ENCODE measurements at regions not wholly inside any gene's neighbourhood (a gene's known extent, or its start where the extent isn't known, plus 50 kb on each side); places are given as distances from the start of the nearest gene placed in this dataset.

DNA sequence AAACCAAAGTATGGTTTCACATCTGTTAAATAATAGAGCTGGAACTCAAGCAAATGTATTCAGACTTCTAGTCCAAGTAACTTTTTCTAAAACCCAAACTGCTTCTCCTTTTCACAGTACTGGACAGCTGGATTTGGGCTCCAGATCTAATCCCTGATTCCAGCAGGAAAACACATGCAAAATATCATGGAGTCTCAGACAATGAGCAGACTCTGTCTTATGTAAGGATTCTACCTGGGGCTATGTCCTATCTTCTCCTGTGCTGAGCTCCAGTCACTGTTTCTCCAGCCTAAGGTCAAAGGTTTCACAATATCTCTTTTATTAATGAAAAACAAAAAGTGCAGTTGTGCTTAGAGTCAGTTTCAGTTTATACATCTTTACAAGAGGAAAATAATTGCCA, 83.2 kb upstream of the EED start:
- peak overlapping the region; percentile 41 to 82 for H3K27ac ChIP-seq

DNA sequence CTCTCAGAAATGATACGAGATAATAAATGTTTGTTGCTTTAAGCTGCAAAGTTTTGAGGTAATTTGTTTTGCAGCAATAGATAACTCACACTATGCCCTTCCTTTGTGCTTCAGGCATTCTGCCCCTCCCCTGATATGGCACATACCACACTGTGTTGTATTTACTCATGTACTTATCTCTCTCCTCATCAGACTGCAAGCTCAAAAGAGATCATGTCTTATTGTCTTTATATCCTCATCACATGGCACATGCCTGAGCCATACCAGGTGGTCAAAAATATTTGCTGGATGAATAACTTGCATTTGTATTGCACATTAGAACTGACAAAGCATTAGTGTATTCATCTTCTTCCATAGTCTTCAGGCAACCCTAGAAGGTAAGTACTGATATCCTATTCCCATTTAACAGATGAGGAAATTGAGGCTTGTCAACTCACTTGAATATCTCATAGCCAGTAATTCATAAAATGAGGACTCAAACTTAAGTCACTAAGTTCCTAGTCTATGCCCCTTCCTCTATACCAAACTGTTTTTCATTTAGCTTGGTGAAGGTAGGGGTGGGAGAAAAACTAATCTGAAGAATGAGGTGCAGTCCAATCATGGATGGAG, 83.9 kb upstream of the EED start:
- Histone ChIP-seq H3K9me3 (no peaks in the 10 kb centered on the region), H3K27me3 (no peaks in the 10 kb centered on the region), H3K4me3 (no peak overlapping the region), H3K27ac (peak overlapping the region in 1 of 2 donors; percentile 82), H3K36me3 (no peaks in the 10 kb centered on the region), H3K4me1 (peaks cover 9 to 38% of the 10 kb centered on the region in 2 donors)
- ATAC-seq (peak; percentile 19), DNase-seq (no peak)
- intact Hi-C loops (cut with DNase I): no loop called here
- TF ChIP-seq, protein P1, sequence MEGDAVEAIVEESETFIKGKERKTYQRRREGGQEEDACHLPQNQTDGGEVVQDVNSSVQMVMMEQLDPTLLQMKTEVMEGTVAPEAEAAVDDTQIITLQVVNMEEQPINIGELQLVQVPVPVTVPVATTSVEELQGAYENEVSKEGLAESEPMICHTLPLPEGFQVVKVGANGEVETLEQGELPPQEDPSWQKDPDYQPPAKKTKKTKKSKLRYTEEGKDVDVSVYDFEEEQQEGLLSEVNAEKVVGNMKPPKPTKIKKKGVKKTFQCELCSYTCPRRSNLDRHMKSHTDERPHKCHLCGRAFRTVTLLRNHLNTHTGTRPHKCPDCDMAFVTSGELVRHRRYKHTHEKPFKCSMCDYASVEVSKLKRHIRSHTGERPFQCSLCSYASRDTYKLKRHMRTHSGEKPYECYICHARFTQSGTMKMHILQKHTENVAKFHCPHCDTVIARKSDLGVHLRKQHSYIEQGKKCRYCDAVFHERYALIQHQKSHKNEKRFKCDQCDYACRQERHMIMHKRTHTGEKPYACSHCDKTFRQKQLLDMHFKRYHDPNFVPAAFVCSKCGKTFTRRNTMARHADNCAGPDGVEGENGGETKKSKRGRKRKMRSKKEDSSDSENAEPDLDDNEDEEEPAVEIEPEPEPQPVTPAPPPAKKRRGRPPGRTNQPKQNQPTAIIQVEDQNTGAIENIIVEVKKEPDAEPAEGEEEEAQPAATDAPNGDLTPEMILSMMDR (IDR thresholded peaks at IDR 0.05): no peak

More for the DNA sequence above, 83.2 kb upstream of the EED start:
- no peaks in the 10 kb centered on the region for H3K36me3 ChIP-seq
- H3K4me3 ChIP-seq: no peak overlapping the region
- TF ChIP-seq, protein P1 (IDR thresholded peaks at IDR 0.05): no peak
- peaks cover 9 to 35% of the 10 kb centered on the region in 2 donors for H3K4me1 ChIP-seq
- no peaks in the 10 kb centered on the region for H3K27me3 ChIP-seq
- intact Hi-C loops (cut with DNase I): no loop called here
- no peak for DNase-seq
- no peak for ATAC-seq
- H3K9me3 ChIP-seq: no peaks in the 10 kb centered on the region

DNA sequence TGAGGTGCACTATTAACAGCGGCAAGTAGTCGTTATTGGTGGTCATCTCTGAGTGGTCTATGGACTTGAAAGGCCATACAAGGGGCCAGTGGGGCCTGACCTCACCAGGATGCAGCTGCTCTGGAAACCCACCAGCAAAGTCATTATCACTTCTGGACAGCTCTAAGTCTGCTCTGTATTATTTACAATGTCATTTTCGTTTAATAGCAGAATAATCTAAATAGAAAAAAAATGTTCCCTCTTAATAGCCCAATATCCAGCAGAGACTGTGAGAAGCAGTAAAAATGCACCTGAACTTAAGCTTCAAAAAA, 85.0 kb upstream of the EED start:
- TF ChIP-seq, protein P1 (IDR thresholded peaks at IDR 0.05): no peak
- no peak for DNase-seq

DNA sequence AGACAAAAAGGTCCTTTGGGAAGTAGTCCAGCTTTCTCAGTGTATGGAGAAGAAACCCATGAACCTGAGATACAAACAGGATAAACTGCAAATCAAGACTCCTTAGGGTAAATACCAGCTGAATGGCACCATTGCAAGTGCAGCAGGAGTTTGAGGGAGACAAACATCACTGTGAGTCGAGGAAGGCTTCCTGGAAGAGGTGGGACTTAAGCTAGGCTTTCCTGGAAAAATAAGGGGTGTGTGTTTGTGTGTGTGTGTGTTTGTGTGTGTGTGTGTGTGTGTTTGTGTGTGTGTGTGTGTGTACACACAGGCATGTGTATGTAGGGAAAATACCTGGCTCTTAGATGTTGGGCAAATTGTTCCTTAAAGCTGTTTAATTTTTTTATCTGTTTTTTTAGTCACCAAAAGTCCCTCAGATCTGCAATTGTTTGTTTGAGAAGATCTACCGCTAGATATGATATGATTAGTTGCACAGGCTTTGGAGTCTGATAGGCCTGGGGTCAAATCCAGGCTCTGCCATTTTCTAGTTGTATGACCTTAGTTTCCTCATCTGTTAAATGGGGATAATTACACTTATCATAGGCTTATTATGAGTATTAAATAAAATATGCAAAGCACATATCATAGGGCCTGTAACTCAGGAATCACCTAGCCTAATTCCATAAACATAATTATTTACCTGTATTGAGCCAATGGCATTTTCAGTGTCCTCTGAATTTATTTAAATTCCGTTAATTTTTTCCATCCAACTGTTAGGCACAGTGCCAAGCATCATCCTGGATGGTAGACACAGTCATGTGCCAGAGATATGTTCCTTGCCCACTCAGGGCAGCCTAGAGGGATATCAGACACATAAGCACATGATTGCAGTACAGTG, 85.6 kb upstream of the EED start:
- no peak for DNase-seq
- intact Hi-C loops (cut with DNase I): no loop called here
- TF ChIP-seq, protein P1 (IDR thresholded peaks at IDR 0.05): no peak

More for the DNA sequence above, 85.0 kb upstream of the EED start:
- Histone ChIP-seq H3K4me3 (no peak overlapping the region), H3K9me3 (no peaks in the 10 kb centered on the region), H3K36me3 (no peaks in the 10 kb centered on the region), H3K27ac (no peak overlapping the region), H3K4me1 (peaks cover 9 to 38% of the 10 kb centered on the region in 2 donors), H3K27me3 (no peaks in the 10 kb centered on the region)
- intact Hi-C loops (cut with DNase I): no loop called here
- ATAC-seq: no peak

DNA sequence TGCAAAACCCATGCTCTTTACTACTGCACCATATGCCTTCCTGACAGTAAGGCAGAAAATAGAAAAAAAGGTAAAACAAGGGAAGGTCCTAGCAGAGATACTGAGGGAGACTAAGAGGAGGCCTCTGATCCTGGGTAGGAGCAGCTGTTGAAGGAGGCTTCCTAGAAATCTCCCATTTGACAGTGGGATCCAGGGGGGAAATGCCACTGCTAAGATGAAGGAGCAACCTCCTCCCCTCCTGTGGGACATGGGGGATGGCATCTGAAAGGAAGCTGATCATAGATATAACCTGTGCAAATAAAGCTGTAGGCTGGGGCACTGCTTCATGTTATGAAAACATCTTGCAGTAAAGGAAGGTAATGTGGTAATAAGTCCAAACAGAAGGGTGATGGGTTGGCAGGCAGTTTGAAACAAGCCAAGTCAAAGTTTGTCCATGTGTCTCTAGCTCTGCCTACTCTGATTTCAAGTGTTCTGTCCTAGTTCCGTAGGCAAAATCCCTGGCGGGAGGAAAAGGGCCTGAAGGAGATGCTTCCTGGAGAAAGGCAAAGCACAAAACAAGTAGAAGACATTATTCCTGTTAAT, 86.7 kb upstream of the EED start:
- H3K27me3 ChIP-seq: no peaks in the 10 kb centered on the region
- peaks cover 9 to 24% of the 10 kb centered on the region in 2 donors for H3K4me1 ChIP-seq
- H3K27ac ChIP-seq: no peak overlapping the region
- H3K4me3 ChIP-seq: no peak overlapping the region
- DNase-seq (no peak), ATAC-seq (no peak)
- TF ChIP-seq, protein P1 (IDR thresholded peaks at IDR 0.05): no peak
- intact Hi-C loops (cut with DNase I): no loop called here
- no peaks in the 10 kb centered on the region for H3K36me3 ChIP-seq
- no peaks in the 10 kb centered on the region for H3K9me3 ChIP-seq

More for the DNA sequence above, 85.6 kb upstream of the EED start:
- Histone ChIP-seq H3K27ac (no peak overlapping the region), H3K4me3 (no peak overlapping the region), H3K9me3 (no peaks in the 10 kb centered on the region), H3K27me3 (no peaks in the 10 kb centered on the region), H3K36me3 (no peaks in the 10 kb centered on the region), H3K4me1 (peaks cover 9 to 35% of the 10 kb centered on the region in 2 donors)
- no peak for ATAC-seq
